GM12878 (cell line): ENCODE measurements at regions not wholly inside any gene's neighbourhood (a gene's known extent, or its start where the extent isn't known, plus 50 kb on each side); places are given as distances from the start of the nearest gene placed in this dataset.
A peak's percentile ranks its signal among the peaks of the same experiment; 100 is the strongest.

ENCODE experiments used
- BHLHE40 ChIP-seq, 2 experiments: fragments of 450-650 bp in 1 of 2; IDR thresholded peaks; 2 replicates each; pipeline ENCODE4 v1.6.1; 2011 to 2017; ENCODE audit warnings: low read depth in 2 of 2, borderline replicate concordance in 1 of 2, improper control_type of control experiment in 1 of 2, low read length in 1 of 2, mild to moderate bottlenecking in 1 of 2
- CBX3 ChIP-seq: fragments of 200-600 bp; sonication (generic); IDR thresholded peaks from 2 replicates; pipeline ENCODE4 v1.6.1; 2016; ENCODE audit warnings: low read depth, borderline replicate concordance
- CHD1 ChIP-seq: IDR thresholded peaks from 2 replicates; pipeline ENCODE4 v1.6.1; 2012; ENCODE audit warnings: low read depth, low read length, improper control_type of control experiment
- FOS ChIP-seq: IDR thresholded peaks from 3 replicates; pipeline ENCODE4 v1.6.1; 2011; ENCODE audit warnings: borderline replicate concordance; ENCODE audit not compliant: insufficient read length; ENCODE audit errors: extremely low read depth
- FOXM1 ChIP-seq: IDR thresholded peaks from 2 replicates; pipeline ENCODE4 v1.6.1; 2012; ENCODE audit warnings: low read depth, mild to moderate bottlenecking, inconsistent platforms, low read length, moderate library complexity
- GATAD2B ChIP-seq: fragments of 450-650 bp; conservative IDR thresholded peaks from 2 replicates; pipeline ENCODE4 v1.6.1; 2017; ENCODE audit warnings: low read depth, mild to moderate bottlenecking, moderate library complexity
- HSF1 ChIP-seq: fragments of 150-350 bp; IDR thresholded peaks from 2 replicates; pipeline ENCODE4 v1.6.1; 2014; ENCODE audit warnings: mild to moderate bottlenecking, low read depth, low read length
- KAT2A ChIP-seq: conservative IDR thresholded peaks from 2 replicates; pipeline ENCODE4 v1.6.1; 2011; ENCODE audit warnings: low read depth, low read length; ENCODE audit not compliant: control insufficient read depth
- NFXL1 ChIP-seq: fragments of 450-650 bp; IDR thresholded peaks from 2 replicates; pipeline ENCODE4 v1.6.1; 2017; ENCODE audit warnings: antibody characterized with exemption, mild to moderate bottlenecking, borderline replicate concordance
- SUPT20H ChIP-seq: IDR thresholded peaks from 2 replicates; pipeline ENCODE4 v1.6.1; 2011; ENCODE audit warnings: low read depth, mild to moderate bottlenecking, low read length, moderate library complexity, borderline replicate concordance; ENCODE audit not compliant: control insufficient read depth
- YBX1 ChIP-seq: fragments of 450-650 bp; IDR thresholded peaks from 2 replicates; pipeline ENCODE4 v1.6.1; 2016; ENCODE audit warnings: antibody characterized with exemption
- ZNF207 ChIP-seq: fragments of 450-650 bp; IDR thresholded peaks from 2 replicates; pipeline ENCODE4 v1.6.1; 2014; ENCODE audit warnings: antibody characterized with exemption, mild to moderate bottlenecking, borderline replicate concordance
- ZNF217 ChIP-seq: fragments of 450-650 bp; IDR thresholded peaks from 2 replicates; pipeline ENCODE4 v1.6.1; 2017; ENCODE audit warnings: antibody characterized with exemption, mild to moderate bottlenecking
- TF ChIP-seq, protein P1 (sequence below): fragments of 450-650 bp; IDR thresholded peaks from 2 replicates; pipeline ENCODE4 v1.6.1; 2016; ENCODE audit warnings: mild to moderate bottlenecking, moderate library complexity, borderline replicate concordance
- TF ChIP-seq, protein P2 (sequence below): fragments of 450-650 bp; formaldehyde crosslinking; IDR thresholded peaks from 2 replicates; pipeline ENCODE4 v1.5.0; 2022; ENCODE audit warnings: mild to moderate bottlenecking, missing genetic modification characterization
- TF ChIP-seq, protein P3 (sequence below): fragments of 450-650 bp; conservative IDR thresholded peaks from 2 replicates; pipeline ENCODE4 v1.6.1; 2017; ENCODE audit warnings: mild to moderate bottlenecking, moderate library complexity
- TF ChIP-seq, protein P4 (sequence below): IDR thresholded peaks from 2 replicates; pipeline ENCODE4 v1.6.1; 2012; ENCODE audit warnings: low read depth, low read length, improper control_type of control experiment

GRCh38 chr6:26183581-26184366, 96.5 kb downstream of the HFE start (continued):
- TF ChIP-seq KAT2A (no peak), FOXM1 (no peak), SUPT20H (no peak), YBX1 (no peak), FOS (no peak), HSF1 (no peak), NFXL1 (no peak), ZNF217 (no peak), ZNF207 (no peak), CBX3 (no peak), CHD1 (no peak; the same call in 1 of the 2 replicates), BHLHE40 (IDR thresholded peaks at IDR 0.05; ENCODE audit: borderline replicate concordance in 1 of 2, low read depth in 2 of 2, low read length in 1 of 2) (peak; percentile 60 to 68; a peak in 2 of 4 replicates), GATAD2B (no peak)
- TF ChIP-seq, protein P1, sequence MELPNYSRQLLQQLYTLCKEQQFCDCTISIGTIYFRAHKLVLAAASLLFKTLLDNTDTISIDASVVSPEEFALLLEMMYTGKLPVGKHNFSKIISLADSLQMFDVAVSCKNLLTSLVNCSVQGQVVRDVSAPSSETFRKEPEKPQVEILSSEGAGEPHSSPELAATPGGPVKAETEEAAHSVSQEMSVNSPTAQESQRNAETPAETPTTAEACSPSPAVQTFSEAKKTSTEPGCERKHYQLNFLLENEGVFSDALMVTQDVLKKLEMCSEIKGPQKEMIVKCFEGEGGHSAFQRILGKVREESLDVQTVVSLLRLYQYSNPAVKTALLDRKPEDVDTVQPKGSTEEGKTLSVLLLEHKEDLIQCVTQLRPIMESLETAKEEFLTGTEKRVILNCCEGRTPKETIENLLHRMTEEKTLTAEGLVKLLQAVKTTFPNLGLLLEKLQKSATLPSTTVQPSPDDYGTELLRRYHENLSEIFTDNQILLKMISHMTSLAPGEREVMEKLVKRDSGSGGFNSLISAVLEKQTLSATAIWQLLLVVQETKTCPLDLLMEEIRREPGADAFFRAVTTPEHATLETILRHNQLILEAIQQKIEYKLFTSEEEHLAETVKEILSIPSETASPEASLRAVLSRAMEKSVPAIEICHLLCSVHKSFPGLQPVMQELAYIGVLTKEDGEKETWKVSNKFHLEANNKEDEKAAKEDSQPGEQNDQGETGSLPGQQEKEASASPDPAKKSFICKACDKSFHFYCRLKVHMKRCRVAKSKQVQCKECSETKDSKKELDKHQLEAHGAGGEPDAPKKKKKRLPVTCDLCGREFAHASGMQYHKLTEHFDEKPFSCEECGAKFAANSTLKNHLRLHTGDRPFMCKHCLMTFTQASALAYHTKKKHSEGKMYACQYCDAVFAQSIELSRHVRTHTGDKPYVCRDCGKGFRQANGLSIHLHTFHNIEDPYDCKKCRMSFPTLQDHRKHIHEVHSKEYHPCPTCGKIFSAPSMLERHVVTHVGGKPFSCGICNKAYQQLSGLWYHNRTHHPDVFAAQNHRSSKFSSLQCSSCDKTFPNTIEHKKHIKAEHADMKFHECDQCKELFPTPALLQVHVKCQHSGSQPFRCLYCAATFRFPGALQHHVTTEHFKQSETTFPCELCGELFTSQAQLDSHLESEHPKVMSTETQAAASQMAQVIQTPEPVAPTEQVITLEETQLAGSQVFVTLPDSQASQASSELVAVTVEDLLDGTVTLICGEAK: peak; percentile 31; the same call in 1 of the 2 replicates
- TF ChIP-seq, protein P2, sequence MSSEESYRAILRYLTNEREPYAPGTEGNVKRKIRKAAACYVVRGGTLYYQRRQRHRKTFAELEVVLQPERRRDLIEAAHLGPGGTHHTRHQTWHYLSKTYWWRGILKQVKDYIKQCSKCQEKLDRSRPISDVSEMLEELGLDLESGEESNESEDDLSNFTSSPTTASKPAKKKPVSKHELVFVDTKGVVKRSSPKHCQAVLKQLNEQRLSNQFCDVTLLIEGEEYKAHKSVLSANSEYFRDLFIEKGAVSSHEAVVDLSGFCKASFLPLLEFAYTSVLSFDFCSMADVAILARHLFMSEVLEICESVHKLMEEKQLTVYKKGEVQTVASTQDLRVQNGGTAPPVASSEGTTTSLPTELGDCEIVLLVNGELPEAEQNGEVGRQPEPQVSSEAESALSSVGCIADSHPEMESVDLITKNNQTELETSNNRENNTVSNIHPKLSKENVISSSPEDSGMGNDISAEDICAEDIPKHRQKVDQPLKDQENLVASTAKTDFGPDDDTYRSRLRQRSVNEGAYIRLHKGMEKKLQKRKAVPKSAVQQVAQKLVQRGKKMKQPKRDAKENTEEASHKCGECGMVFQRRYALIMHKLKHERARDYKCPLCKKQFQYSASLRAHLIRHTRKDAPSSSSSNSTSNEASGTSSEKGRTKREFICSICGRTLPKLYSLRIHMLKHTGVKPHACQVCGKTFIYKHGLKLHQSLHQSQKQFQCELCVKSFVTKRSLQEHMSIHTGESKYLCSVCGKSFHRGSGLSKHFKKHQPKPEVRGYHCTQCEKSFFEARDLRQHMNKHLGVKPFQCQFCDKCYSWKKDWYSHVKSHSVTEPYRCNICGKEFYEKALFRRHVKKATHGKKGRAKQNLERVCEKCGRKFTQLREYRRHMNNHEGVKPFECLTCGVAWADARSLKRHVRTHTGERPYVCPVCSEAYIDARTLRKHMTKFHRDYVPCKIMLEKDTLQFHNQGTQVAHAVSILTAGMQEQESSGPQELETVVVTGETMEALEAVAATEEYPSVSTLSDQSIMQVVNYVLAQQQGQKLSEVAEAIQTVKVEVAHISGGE (CRISPR knock-in tag): no peak
- TF ChIP-seq, protein P3, sequence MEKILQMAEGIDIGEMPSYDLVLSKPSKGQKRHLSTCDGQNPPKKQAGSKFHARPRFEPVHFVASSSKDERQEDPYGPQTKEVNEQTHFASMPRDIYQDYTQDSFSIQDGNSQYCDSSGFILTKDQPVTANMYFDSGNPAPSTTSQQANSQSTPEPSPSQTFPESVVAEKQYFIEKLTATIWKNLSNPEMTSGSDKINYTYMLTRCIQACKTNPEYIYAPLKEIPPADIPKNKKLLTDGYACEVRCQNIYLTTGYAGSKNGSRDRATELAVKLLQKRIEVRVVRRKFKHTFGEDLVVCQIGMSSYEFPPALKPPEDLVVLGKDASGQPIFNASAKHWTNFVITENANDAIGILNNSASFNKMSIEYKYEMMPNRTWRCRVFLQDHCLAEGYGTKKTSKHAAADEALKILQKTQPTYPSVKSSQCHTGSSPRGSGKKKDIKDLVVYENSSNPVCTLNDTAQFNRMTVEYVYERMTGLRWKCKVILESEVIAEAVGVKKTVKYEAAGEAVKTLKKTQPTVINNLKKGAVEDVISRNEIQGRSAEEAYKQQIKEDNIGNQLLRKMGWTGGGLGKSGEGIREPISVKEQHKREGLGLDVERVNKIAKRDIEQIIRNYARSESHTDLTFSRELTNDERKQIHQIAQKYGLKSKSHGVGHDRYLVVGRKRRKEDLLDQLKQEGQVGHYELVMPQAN: no peak
- TF ChIP-seq, protein P4, sequence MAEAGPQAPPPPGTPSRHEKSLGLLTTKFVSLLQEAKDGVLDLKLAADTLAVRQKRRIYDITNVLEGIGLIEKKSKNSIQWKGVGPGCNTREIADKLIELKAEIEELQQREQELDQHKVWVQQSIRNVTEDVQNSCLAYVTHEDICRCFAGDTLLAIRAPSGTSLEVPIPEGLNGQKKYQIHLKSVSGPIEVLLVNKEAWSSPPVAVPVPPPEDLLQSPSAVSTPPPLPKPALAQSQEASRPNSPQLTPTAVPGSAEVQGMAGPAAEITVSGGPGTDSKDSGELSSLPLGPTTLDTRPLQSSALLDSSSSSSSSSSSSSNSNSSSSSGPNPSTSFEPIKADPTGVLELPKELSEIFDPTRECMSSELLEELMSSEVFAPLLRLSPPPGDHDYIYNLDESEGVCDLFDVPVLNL: no peak
